B cell (primary cell): ENCODE measurements at regions not wholly inside any gene's neighbourhood (a gene's known extent, or its start where the extent isn't known, plus 50 kb on each side); places are given as distances from the start of the nearest gene placed in this dataset.

Experiments used
- CTCF ChIP-seq: fragments of 200-600 bp; IDR thresholded peaks from one replicate; pipeline ENCODE4 v1.8.0; 2022; ENCODE audit warnings: antibody characterized with exemption, mild to moderate bottlenecking
- EZH2 ChIP-seq: IDR thresholded peaks from 2 replicates; pipeline ENCODE4 v1.6.1; 2012; ENCODE audit warnings: borderline replicate concordance, low read depth, mild to moderate bottlenecking, moderate library complexity, low read length; ENCODE audit not compliant: insufficient read depth, poor library complexity, severe bottlenecking

GRCh38 chr14:26379951-26380350, 217.9 kb downstream of the NOVA1 start:
- TF ChIP-seq CTCF (no peak), EZH2 (no peak)
